Activated naive CD4-positive, alpha-beta T cell treated with anti-CD3 and anti-CD28 coated beads, Interleukin-2, amount 50 U/mL, for 16 hours (primary cell): ENCODE measurements at regions not wholly inside any gene's neighbourhood (a gene's known extent, or its start where the extent isn't known, plus 50 kb on each side); places are given as distances from the start of the nearest gene placed in this dataset.

Source experiments
- DNase-seq: peaks from one replicate; pipeline ENCODE4 v3.0.0-alpha.2; 2020

GRCh38 chr1:10897981-10898728 lies 101.7 kb upstream of the CASZ1 start:
- no peak for DNase-seq

GRCh38 chr1:10898921-10899320 lies 102.5 kb upstream of the CASZ1 start:
- no peak for DNase-seq

- no peak for DNase-seq
Observed at GRCh38 chr1:10899490-10900250, 103.2 kb upstream of the CASZ1 start.

- no peak for DNase-seq
Observed at GRCh38 chr1:10900251-10900651, 103.8 kb upstream of the CASZ1 start.

GRCh38 chr1:10900691-10901090 lies 104.2 kb upstream of the CASZ1 start:
- no peak for DNase-seq

GRCh38 chr1:10901091-10901890 lies 104.8 kb upstream of the CASZ1 start:
- DNase-seq, result no peak

- no peak for DNase-seq
Observed at GRCh38 chr1:10901891-10902805, 105.7 kb upstream of the CASZ1 start.

GRCh38 chr1:10903421-10903820 lies 107.0 kb upstream of the CASZ1 start:
- no peak for DNase-seq

- DNase-seq, result no peak
Observed at GRCh38 chr1:10903821-10904220, 107.4 kb upstream of the CASZ1 start.

GRCh38 chr1:10904396-10905358 lies 107.8 kb upstream of the TARDBP start:
- DNase-seq, result no peak

- no peak for DNase-seq
Observed at GRCh38 chr1:10905841-10906655, 106.4 kb upstream of the TARDBP start.

GRCh38 chr1:10906866-10907519 lies 105.5 kb upstream of the TARDBP start:
- DNase-seq, result no peak

GRCh38 chr1:10908266-10908665 lies 104.2 kb upstream of the TARDBP start:
- no peak for DNase-seq

GRCh38 chr1:10909697-10910680 lies 102.5 kb upstream of the TARDBP start:
- DNase-seq, result peak; percentile 78

- no peak for DNase-seq
Observed at GRCh38 chr1:10910681-10911489, 101.6 kb upstream of the TARDBP start.

GRCh38 chr1:10911490-10912166 lies 100.8 kb upstream of the TARDBP start:
- no peak for DNase-seq

GRCh38 chr1:10912441-10912840 lies 100.0 kb upstream of the TARDBP start:
- no peak for DNase-seq
